ENCODE measurements at regions not wholly inside any gene's neighbourhood (a gene's known extent, or its start where the extent isn't known, plus 50 kb on each side); places are given as distances from the start of the nearest gene placed in this dataset.
"Not testable (repeated sequence)": the region's sequence is repeated elsewhere in the genome, so short reads cannot be mapped to it uniquely, and the experiment has no call there.

DNA sequence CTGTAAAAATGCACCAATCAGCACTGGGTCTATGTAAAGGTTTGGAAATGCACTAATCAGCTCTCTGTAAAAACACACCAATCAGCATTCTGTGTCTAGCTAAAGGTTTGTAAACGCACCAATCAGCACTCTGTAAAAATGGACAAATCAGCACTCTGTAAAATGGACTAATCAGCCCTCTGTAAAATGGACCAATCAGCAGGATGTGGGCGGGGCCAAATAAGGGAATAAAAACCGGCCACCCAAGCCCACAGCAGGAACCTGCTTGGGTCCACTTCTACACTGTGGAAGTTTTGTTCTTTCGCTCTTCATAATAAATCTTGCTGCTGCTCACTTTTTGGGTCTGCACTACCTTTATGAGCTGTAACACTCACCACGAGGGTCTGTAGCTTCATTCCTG, 101.0 kb downstream of the SMC2 start:
- H3K27me3 Mint-ChIP-seq (ENCODE audit: low read depth in 3 of 3); H3K27ac Mint-ChIP-seq; DNase-seq; H3K4me1 Mint-ChIP-seq; H3K36me3 Mint-ChIP-seq; H3K4me3 Mint-ChIP-seq: not testable (repeated sequence)
- peaks cover 2 to 18% (median 5%) of the 10 kb centered on the region in 6 donors for H3K9me3 Mint-ChIP-seq

DNA sequence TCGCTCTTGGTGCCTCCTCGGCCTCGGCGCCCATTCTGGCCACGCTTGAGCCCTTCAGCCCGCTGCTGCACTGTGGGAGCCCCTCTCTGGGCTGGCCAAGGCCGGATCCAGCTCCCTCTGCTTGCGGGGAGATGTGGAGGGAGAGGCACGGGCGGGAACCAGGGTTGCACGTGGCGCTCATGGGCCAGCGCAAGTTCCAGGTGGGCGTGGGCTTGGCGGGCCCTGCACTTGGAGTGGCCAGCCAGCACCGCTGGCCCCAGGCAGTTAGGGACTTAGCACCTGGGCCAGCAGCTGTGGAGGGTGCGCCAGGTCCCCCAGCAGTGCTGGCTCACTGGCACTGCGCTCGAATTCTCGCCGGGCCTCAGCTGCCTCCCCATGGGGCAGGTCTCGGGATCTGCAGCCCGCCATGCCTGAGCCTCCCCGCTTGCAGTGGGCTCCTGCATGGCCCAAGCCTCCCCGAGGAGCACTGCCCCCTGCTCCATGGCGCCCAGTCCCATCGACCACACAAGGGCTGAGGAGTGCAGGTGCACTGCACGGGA, 106.4 kb downstream of the SMC2 start:
- no peak for DNase-seq
- Mint-ChIP-seq H3K9me3 (peaks cover 0 to 17% (median 3%) of the 10 kb centered on the region in 6 donors), H3K4me3 (no peak overlapping the region), H3K36me3 (no peaks in the 10 kb centered on the region), H3K4me1 (no peaks in the 10 kb centered on the region), H3K27ac (no peak overlapping the region), H3K27me3 (ENCODE audit: low read depth in 3 of 3) (peaks cover 0 to 4% (median under 1%) of the 10 kb centered on the region in 3 donors)

DNA sequence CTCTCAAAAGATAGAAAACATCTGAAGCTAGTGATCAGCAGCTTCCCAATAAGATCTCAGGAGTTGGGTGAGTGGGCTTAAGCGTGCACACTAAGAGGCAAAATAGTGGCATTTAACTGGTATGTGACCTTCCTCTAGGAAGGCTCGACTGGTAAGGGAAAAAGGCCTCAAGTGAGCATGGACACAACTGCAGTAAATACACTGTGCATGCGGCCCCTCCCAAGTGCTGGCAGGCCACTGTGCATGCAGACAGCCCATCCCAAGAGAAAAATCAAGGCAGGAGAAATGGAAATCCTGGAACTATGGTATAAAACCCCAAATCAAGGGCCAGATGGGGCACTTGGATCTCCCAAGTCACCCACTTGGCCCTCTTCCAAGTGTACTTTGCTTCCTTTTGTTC, 112.7 kb downstream of the SMC2 start:
- Mint-ChIP-seq H3K27ac (no peak overlapping the region), H3K9me3 (peaks cover 0 to 4% (median 0%) of the 10 kb centered on the region in 6 donors), H3K27me3 (ENCODE audit: low read depth in 3 of 3) (peaks cover 0 to 3% (median 0%) of the 10 kb centered on the region in 3 donors), H3K36me3 (no peaks in the 10 kb centered on the region), H3K4me3 (no peak overlapping the region), H3K4me1 (no peaks in the 10 kb centered on the region)
- no peak for DNase-seq

DNA sequence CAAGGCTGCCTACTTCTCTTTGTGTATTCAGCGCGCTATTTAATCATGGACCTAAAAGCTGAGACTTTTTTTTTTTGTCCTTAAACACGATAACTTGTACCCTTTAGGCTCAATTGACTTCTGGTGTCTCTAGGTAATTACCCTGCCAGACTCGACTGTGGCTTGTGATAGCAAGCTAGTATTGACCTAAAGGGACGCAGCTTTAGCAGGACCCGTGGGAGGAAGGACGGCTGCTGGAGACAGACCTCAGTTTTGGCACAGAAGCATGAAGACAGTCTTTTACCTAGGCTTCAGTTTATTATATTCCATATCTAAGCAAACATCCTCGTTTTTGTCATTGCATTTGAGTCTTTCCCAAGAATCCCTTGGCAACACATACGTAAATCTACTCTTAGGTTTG, 115.3 kb downstream of the SMC2 start:
- no peak overlapping the region for H3K4me3 Mint-ChIP-seq
- H3K4me1 Mint-ChIP-seq: no peaks in the 10 kb centered on the region
- no peak for DNase-seq
- H3K27ac Mint-ChIP-seq: no peak overlapping the region
- H3K36me3 Mint-ChIP-seq: no peaks in the 10 kb centered on the region
- H3K9me3 Mint-ChIP-seq: peaks cover 0 to 3% (median 0%) of the 10 kb centered on the region in 6 donors
- H3K27me3 Mint-ChIP-seq (ENCODE audit: low read depth in 3 of 3): no peaks in the 10 kb centered on the region

DNA sequence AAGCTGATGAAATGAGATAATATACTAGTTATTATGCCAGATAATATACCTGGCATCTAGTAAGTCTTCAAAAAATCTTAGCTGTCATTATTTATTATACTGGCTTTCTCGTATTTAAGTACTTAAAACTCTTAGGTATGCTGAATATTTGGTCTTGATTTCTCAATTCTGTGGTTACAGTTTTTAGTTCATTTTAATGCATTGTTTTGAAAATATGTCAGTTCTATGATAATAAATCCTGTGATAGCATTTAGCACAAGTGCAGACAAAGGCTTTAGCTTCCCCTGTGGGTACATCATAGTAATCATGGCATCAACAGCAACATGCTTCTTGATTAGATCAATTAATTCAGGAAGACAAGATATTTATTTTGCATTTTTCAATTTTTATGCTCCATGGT, 133.0 kb downstream of the SMC2 start:
- H3K4me1 Mint-ChIP-seq: no peaks in the 10 kb centered on the region
- H3K36me3 Mint-ChIP-seq: no peaks in the 10 kb centered on the region
- H3K27ac Mint-ChIP-seq: no peak overlapping the region
- H3K27me3 Mint-ChIP-seq (ENCODE audit: low read depth in 3 of 3): peaks cover 0 to 2% (median 0%) of the 10 kb centered on the region in 3 donors
- no peak for DNase-seq
- peaks cover 0 to 9% (median 2%) of the 10 kb centered on the region in 6 donors for H3K9me3 Mint-ChIP-seq
- no peak overlapping the region for H3K4me3 Mint-ChIP-seq

DNA sequence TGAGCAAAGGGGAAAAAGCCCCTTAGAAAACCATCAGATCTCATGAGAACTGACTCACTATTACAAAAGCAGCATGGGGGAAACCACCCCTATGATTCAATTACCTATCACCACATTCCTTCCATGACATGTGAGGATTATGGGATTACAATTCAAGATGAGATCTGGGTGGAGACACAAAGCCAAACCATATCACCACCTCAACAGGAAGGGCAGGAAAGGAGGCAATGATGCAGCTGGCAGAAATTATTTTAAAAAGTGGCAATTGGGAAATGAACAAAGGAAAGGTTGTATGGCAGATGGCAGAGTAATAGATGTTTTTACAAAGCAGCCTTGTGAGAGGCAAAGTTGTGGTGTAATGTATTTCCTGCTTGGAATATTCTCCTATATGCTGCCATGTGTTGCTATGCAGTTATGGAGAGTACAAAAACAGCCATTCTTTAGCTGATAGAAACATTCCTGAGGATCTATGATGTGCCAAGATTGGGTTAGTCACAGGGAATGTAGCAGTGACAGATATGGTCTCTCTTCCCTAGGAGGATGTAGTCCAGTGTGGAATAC, 138.8 kb downstream of the SMC2 start:
- no peak for DNase-seq
- Mint-ChIP-seq H3K27me3 (ENCODE audit: low read depth in 3 of 3) (no peaks in the 10 kb centered on the region), H3K4me1 (no peaks in the 10 kb centered on the region), H3K4me3 (no peak overlapping the region), H3K36me3 (no peaks in the 10 kb centered on the region), H3K27ac (no peak overlapping the region), H3K9me3 (peaks cover 0 to 9% (median 2%) of the 10 kb centered on the region in 6 donors)

DNA sequence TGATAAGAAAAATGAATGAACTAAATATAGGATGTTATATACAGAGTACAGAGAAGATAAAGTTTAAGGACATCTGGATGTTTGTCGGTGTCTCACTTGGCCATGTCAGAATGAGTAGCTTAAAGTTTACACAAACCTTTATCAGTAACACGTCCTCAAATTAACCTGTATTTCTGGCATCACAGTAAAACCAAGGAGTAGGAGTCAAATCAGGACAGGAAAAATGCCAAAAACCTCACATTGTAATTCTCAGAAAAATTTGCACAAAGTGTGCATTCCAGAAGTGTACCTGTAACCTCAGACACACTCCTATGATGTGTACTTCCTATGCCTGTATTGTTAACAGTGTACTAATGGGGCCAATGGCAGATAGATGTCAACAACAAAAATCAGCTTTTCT, 139.3 kb downstream of the SMC2 start:
- no peak overlapping the region for H3K27ac Mint-ChIP-seq
- no peak for DNase-seq
- H3K4me3 Mint-ChIP-seq: no peak overlapping the region
- H3K36me3 Mint-ChIP-seq: no peaks in the 10 kb centered on the region
- peaks cover 0 to 8% (median 2%) of the 10 kb centered on the region in 6 donors for H3K9me3 Mint-ChIP-seq
- no peaks in the 10 kb centered on the region for H3K27me3 Mint-ChIP-seq (ENCODE audit: low read depth in 3 of 3)
- H3K4me1 Mint-ChIP-seq: no peaks in the 10 kb centered on the region

DNA sequence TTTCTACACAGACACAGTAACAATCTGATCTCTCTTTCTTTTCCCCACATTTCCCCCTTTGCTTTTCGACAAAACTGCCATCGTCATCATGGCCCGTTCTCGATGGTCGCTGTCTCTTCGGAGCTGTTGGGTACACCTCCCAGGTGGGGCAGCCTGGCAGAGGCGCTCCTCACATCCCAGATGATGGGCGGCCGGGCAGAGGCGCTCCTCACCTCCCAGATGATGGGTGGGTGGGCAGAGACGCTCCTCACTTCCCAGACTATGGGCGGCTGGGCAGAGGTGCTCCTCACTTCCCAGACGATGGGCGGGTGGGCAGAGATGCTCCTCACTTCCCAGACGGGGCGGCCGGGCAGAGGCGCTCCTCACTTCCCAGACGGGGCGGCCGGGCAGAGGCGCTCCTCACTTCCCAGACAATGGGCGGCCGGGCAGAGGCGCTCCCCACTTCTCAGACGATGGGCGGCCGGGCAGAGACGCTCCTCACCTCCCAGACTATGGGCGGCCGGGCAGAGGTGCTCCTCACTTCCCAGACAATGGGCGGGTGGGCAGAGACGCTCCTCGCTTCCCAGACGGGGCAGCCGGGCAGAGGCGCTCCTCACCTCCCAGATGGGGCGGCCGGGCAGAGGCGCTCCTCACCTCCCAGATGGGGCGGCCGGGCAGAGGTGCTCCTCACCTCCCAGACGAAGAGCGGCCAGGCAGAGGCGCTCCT, 140.7 kb downstream of the SMC2 start:
- H3K27me3 Mint-ChIP-seq (ENCODE audit: low read depth in 3 of 3); H3K36me3 Mint-ChIP-seq: not testable (repeated sequence)

DNA sequence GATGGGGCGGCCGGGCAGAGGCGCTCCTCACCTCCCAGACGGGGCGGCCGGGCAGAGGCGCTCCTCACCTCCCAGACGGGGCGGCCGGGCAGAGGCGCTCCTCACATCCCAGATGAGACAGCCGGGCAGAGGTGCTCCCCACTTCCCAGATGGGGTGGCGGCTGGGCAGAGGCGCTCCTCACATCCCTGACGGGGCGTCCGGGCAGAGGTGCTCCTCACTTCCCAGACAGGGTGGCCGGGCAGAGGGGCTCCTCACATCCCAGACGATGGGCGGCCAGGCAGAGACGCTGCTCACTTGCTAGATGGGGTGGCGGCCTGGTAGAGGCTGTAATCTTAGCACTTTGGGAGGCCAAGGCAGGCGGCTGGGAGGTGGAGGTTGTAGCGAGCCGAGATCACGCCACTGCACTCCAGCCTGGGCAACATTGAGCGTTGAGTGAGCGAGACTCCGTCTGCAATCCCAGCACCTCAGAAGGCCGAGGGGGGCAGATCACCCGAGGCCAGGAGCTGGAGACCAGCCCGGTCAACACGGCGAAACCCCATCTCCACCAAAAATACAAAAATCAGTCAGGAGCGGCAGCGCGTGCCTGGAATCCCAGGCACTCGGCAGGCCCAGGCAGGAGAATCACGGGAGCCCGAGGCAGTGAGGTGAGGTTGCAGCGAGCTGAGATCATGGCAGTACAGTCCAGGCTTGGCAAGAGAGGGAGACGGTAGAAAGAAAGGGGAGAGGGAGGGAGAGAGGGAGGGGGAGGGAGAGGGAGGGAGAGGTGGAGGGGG, 141.4 kb downstream of the SMC2 start:
- H3K4me3 Mint-ChIP-seq; H3K4me1 Mint-ChIP-seq; H3K36me3 Mint-ChIP-seq; H3K9me3 Mint-ChIP-seq; H3K27ac Mint-ChIP-seq; H3K27me3 Mint-ChIP-seq (ENCODE audit: low read depth in 3 of 3); DNase-seq: not testable (repeated sequence)

More for the DNA sequence above, 140.7 kb downstream of the SMC2 start:
- H3K4me3 Mint-ChIP-seq, DNase-seq, H3K9me3 Mint-ChIP-seq, H3K4me1 Mint-ChIP-seq, H3K27ac Mint-ChIP-seq: not testable (repeated sequence)

DNA sequence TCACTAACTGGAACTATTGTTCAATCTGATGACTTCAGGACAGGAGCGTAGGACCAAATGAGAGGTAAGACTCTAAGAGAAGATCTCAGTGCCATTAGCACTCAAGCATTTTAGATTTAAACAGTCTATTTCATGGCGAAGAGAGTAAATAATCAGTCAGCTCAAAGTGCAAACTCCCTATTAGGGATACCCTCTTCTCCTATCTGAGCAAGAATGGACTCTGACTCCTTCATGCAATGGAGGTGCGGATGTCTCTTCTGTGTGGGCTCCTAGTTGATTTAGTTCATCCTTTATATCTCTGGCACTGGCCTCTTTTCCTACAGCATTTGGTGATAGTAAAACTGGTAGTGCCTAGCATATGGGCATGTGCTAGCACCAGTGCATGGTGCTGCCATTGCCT, 144.6 kb downstream of the SMC2 start:
- Mint-ChIP-seq H3K4me3 (no peak overlapping the region), H3K27me3 (ENCODE audit: low read depth in 3 of 3) (peaks cover 0 to 2% (median 0%) of the 10 kb centered on the region in 3 donors), H3K9me3 (peaks cover 2 to 13% (median 5%) of the 10 kb centered on the region in 6 donors), H3K4me1 (no peaks in the 10 kb centered on the region), H3K27ac (no peak overlapping the region), H3K36me3 (no peaks in the 10 kb centered on the region)
- no peak for DNase-seq

DNA sequence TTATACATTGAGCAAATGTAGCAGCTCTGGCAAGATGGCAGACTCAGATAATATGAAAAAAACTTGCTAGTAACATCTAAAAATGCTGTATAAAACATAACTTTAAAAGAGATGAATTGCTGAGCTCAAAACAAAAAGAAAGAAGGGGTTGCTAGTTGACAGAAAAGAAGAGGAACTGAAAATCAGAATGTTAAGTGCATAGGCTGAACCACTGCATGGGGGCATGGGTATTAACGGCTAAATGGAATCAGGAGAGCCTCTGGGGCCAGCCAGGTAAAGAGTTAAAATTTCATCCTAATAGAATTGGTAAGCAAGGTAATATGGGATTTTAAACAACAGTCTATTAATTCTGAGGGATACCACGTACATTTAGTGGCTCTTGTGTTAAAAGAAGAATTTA, 146.8 kb downstream of the SMC2 start:
- H3K36me3 Mint-ChIP-seq: no peaks in the 10 kb centered on the region
- H3K9me3 Mint-ChIP-seq: peaks cover 0 to 17% (median 7%) of the 10 kb centered on the region in 6 donors
- H3K27ac Mint-ChIP-seq: no peak overlapping the region
- no peak overlapping the region for H3K4me3 Mint-ChIP-seq
- no peaks in the 10 kb centered on the region for H3K4me1 Mint-ChIP-seq
- no peak for DNase-seq
- H3K27me3 Mint-ChIP-seq (ENCODE audit: low read depth in 3 of 3): peaks cover 0 to 2% (median 0%) of the 10 kb centered on the region in 3 donors

DNA sequence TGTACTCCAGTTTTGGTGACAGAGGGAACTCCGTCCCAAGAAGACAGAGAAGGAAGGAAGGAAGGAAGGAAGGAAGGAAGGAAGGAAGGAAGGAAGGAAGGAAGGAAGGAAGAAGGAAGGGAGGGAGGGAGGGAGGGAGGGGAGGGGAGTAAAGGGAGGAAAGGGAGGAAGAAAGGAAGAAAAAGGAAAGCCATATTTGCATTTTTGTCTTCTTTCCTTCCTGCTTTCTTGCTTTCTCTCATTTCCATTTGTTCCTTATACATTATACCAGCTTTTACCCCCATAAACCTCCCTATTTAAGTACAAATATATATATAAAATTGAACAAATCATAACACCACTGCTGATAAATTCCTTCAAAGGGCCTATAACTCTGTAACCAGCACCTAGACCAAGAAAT, 151.8 kb downstream of the SMC2 start:
- H3K27me3 Mint-ChIP-seq (ENCODE audit: low read depth in 3 of 3): peaks cover 0 to 2% (median 2%) of the 10 kb centered on the region in 3 donors
- no peaks in the 10 kb centered on the region for H3K4me1 Mint-ChIP-seq
- no peak overlapping the region for H3K27ac Mint-ChIP-seq
- peaks cover 0 to 15% (median 6%) of the 10 kb centered on the region in 6 donors for H3K9me3 Mint-ChIP-seq
- H3K4me3 Mint-ChIP-seq: no peak overlapping the region
- DNase-seq: no peak
- no peaks in the 10 kb centered on the region for H3K36me3 Mint-ChIP-seq

DNA sequence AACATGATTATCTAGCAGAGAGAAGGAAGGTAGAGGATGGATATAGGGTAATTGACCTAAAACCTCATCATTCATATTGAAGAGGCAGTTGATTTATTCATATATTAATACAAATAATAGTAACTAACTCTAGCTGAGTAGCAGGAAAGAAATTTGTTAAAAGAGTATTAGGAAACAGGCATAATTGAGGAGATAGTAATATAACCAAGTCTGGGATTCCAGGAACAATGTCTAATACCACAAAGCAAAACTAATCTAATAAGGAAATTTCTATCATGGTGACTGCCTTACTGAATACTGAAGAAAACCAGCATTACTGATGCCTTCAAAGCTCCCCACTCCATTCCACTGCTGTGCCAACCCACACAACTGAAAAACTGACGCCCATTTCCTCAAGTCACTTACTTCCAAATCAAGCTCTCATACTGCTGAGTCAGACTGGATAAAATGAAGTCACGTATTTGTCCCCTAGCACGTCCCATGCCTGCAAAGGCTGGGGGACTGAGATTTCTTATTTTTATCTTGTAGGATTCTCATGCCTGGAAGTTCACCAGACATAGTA, 153.9 kb downstream of the SMC2 start:
- H3K27me3 Mint-ChIP-seq (ENCODE audit: low read depth in 3 of 3): peaks cover 0 to 2% (median 2%) of the 10 kb centered on the region in 3 donors
- peaks cover 0 to 27% (median 9%) of the 10 kb centered on the region in 6 donors for H3K9me3 Mint-ChIP-seq
- H3K4me1 Mint-ChIP-seq: no peaks in the 10 kb centered on the region
- no peaks in the 10 kb centered on the region for H3K36me3 Mint-ChIP-seq
- no peak for DNase-seq
- no peak overlapping the region for H3K4me3 Mint-ChIP-seq
- no peak overlapping the region for H3K27ac Mint-ChIP-seq

Data from immature natural killer cell (primary cell).